HEK293 (cell line): ENCODE measurements at regions not wholly inside any gene's neighbourhood (a gene's known extent, or its start where the extent isn't known, plus 50 kb on each side); places are given as distances from the start of the nearest gene placed in this dataset.

Experiments used
- CTCF ChIP-seq: fragments of 450-650 bp; formaldehyde crosslinking; IDR thresholded peaks from 2 replicates; pipeline ENCODE4 v1.5.1; 2016; ENCODE audit warnings: missing biosample characterization, missing genetic modification characterization
- PBX3 ChIP-seq: sonication (generic); formaldehyde crosslinking; IDR thresholded peaks from 2 replicates; pipeline ENCODE4 v1.8.1; 2022; ENCODE audit warnings: mild to moderate bottlenecking, moderate library complexity, missing genetic modification reagents
- ZNF112 ChIP-seq: fragments of 450-650 bp; formaldehyde crosslinking; IDR thresholded peaks from 2 replicates; pipeline ENCODE4 v1.5.0; 2017; ENCODE audit warnings: missing biosample characterization, missing genetic modification characterization
- ZNF133 ChIP-seq: fragments of 450-650 bp; formaldehyde crosslinking; IDR thresholded peaks from 2 replicates; pipeline ENCODE4 v1.5.1; 2016; ENCODE audit warnings: missing biosample characterization, missing genetic modification characterization
- ZNF211 ChIP-seq: fragments of 450-650 bp; formaldehyde crosslinking; IDR thresholded peaks from 2 replicates; pipeline ENCODE4 v1.5.1; 2016; ENCODE audit warnings: low read depth, missing biosample characterization, missing genetic modification characterization
- ZNF274 ChIP-seq, 2 experiments: fragments of 200-500 bp in 1 of 2; fragments of 450-650 bp in 1 of 2; sonication (Bioruptor generic) in 1 of 2; formaldehyde crosslinking in 1 of 2; IDR thresholded peaks; 2 replicates each; pipeline versions ENCODE4 v1.5.1 to v1.6.1; 2014 to 2016; ENCODE audit warnings: borderline replicate concordance in 1 of 2, inconsistent platforms in 1 of 2, low read length in 1 of 2, missing biosample characterization in 1 of 2, missing genetic modification characterization in 1 of 2
- ZNF311 ChIP-seq: fragments of 450-650 bp; formaldehyde crosslinking; IDR thresholded peaks from 2 replicates; pipeline ENCODE4 v1.5.1; 2017; ENCODE audit warnings: missing biosample characterization, missing genetic modification characterization, borderline replicate concordance
- ZNF335 ChIP-seq: fragments of 450-650 bp; formaldehyde crosslinking; conservative IDR thresholded peaks from 2 replicates; pipeline ENCODE4 v1.5.1; 2016; ENCODE audit warnings: missing biosample characterization, missing genetic modification characterization
- ZNF513 ChIP-seq: fragments of 450-650 bp; IDR thresholded peaks from 2 replicates; pipeline ENCODE4 v1.5.1; 2018; ENCODE audit warnings: missing biosample characterization, missing genetic modification characterization
- ZNF623 ChIP-seq: fragments of 450-650 bp; formaldehyde crosslinking; IDR thresholded peaks from 2 replicates; pipeline ENCODE4 v1.5.1; 2016; ENCODE audit warnings: missing biosample characterization, missing genetic modification characterization
- ZNF660 ChIP-seq: fragments of 450-650 bp; IDR thresholded peaks from 2 replicates; pipeline ENCODE4 v1.5.1; 2018; ENCODE audit warnings: missing biosample characterization, mild to moderate bottlenecking, missing genetic modification characterization

DNA sequence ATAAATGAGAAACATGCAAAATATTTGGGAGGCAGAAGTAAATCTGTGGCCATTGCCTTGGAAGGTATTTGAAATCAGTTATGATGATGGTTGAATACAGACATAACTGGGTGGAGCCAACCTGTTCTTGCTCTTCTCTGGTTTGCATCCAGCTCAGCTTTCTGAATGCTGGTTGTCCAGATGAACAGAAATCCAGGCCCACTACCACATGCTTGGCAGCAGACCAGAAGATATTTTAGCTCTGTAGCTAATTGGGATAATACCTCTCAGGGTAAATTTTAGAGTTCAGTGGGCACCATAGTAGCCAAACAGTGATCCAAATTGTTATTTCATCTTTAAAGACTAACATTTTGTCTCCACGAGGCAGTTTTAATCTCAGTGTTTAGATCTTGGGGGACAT is 308.3 kb downstream of the RAB38 start:
- TF ChIP-seq ZNF623 (tag by site-specific recombination) (no peak), PBX3 (CRISPR knock-in tag) (no peak), ZNF311 (tag by site-specific recombination) (no peak), ZNF211 (tag by site-specific recombination) (no peak), ZNF335 (tag by site-specific recombination) (no peak), CTCF (tag by site-specific recombination) (no peak), ZNF112 (tag by site-specific recombination) (no peak), ZNF133 (tag by site-specific recombination) (no peak), ZNF660 (tag by site-specific recombination) (no peak), ZNF274 (IDR thresholded peaks at IDR 0.05; ENCODE audit: low read length) (no peak), ZNF274 (tag by site-specific recombination; IDR thresholded peaks at IDR 0.05; ENCODE audit: borderline replicate concordance) (no peak), ZNF513 (no peak)
